ENCODE measurements at regions not wholly inside any gene's neighbourhood (a gene's known extent, or its start where the extent isn't known, plus 50 kb on each side); places are given as distances from the start of the nearest gene placed in this dataset.
A peak's percentile ranks its signal among the peaks of the same experiment; 100 is the strongest.

DNA sequence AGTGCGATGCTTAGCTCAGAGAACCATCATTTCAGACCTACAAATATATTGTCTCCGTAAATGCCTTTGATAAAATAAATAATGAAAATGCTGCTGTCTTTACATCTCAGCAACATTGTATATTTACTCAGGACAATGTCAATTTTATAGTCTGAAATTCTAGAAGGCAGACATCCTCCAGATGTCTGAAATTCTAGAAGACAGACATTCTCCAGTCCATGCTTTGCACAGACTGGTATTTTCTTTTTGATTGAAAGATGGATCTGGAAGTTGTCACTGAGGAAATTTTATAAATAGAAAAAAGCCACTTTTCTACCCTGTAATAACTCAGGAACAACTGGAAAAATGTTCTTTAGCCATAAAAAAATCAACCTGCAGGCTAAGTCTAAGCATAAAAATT is 2293.3 kb downstream of the PCDH9 start:
- no peaks in the 10 kb centered on the region for H3K9me3 ChIP-seq (ENCODE audit: control insufficient read depth, low read length)
- DNase-seq, result no peak
- H3K27ac ChIP-seq (ENCODE audit: low read length), result no peak overlapping the region
- intact Hi-C loops (cut with DNase I), result no loop called here
- H3K4me3 ChIP-seq (ENCODE audit: low read length), result no peak overlapping the region
- no peaks in the 10 kb centered on the region for H3K27me3 ChIP-seq (ENCODE audit: control insufficient read depth, insufficient read depth)
- no peak for ATAC-seq
- WGBS, result 62% methylated on average over 2 of the region's 2 CpGs
- no peaks in the 10 kb centered on the region for H3K4me1 ChIP-seq (ENCODE audit: control insufficient read depth, insufficient read depth, low read length)

DNA sequence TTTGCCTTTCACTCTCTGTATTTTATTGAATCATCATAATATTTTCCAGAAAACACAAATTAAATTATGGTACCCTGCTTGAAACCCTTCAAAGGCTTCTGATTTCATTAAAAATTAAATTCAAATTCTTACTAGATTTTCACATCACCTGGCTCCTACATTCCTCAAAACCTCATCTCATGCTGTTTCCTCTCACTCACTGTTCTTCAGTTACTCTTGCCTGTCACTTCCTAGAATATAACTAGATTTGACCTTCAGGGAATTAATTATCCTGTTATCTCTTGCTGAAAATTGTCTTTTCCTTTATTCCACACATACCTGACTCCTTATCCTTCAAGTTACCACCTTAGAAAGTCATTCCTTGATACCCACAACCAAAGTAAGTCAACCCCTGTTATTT is 2294.7 kb downstream of the PCDH9 start:
- no peak overlapping the region for H3K27ac ChIP-seq (ENCODE audit: low read length)

DNA sequence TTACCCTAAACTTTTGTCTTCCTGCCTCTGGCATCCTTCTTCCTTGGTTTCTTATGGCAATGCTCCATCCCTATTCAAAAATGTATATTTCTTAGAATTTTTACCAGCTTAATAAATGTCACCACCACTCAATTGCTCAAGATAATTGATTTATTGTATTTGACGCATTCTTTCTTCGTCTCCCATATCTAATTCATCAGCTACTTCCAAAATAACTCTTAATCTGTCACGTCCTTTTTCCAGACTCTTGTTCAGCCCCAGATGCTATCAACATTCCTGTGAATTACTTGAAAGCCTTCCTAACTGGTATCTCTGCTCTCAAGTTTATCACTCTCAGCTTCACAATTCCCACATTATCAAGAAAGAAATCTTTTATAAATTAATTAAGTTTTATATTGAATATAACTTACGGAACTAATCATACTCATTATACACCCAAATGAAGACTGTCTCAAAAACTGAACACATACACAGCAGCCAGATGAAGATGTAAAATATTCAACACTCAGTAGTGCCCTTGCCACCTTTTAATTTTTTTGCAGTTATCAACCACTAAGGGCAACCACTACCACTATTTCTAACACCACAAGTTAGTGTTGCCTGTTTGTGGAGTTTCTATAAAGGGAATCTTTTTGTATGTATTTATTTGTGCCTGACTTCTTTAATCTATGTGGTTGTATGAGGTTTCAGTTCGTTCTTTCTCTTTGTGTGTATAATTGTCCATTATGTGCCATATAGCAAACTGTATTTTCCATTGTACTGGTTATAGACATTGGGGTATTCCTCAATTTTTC is 2295.4 kb downstream of the PCDH9 start:
- ATAC-seq (no peak), DNase-seq (no peak)
- Histone ChIP-seq H3K27ac (ENCODE audit: low read length) (no peak overlapping the region), H3K27me3 (ENCODE audit: control insufficient read depth, insufficient read depth) (no peaks in the 10 kb centered on the region), H3K4me3 (ENCODE audit: low read length) (no peak overlapping the region), H3K4me1 (ENCODE audit: control insufficient read depth, insufficient read depth, low read length) (no peaks in the 10 kb centered on the region), H3K9me3 (ENCODE audit: control insufficient read depth, low read length) (no peaks in the 10 kb centered on the region)
- WGBS, result 73% methylated on average over 5 of the region's 5 CpGs
- intact Hi-C loops (cut with DNase I), result no loop called here

More for the DNA sequence above, 2294.7 kb downstream of the PCDH9 start:
- ATAC-seq (no peak), DNase-seq (no peak)
- H3K9me3 ChIP-seq (ENCODE audit: control insufficient read depth, low read length), result no peaks in the 10 kb centered on the region
- H3K27me3 ChIP-seq (ENCODE audit: control insufficient read depth, insufficient read depth), result no peaks in the 10 kb centered on the region
- H3K4me1 ChIP-seq (ENCODE audit: control insufficient read depth, insufficient read depth, low read length), result no peaks in the 10 kb centered on the region
- no peak overlapping the region for H3K4me3 ChIP-seq (ENCODE audit: low read length)
- intact Hi-C loops (cut with DNase I), result no loop called here

DNA sequence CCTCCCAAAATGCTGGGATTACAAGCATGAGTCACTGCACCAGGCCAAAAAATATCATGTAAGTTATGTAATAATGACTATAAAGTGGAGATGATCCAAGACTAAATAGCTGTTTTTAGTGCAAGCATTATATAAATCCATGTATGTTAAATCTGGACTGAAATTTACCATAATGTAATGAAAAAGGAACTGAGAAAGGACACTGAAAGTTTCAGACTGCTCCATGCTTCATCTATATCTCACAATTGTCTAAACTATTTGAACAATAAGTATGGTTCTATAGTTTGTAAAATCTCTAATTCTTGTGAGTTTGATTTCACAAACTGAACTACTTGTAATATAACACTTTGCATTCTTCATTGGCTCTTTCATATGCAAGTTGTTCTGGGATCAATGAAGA is 2299.5 kb downstream of the PCDH9 start:
- ATAC-seq, result no peak
- H3K27ac ChIP-seq (ENCODE audit: low read length), result no peak overlapping the region
- intact Hi-C loops (cut with DNase I), result no loop called here
- no peaks in the 10 kb centered on the region for H3K4me1 ChIP-seq (ENCODE audit: control insufficient read depth, insufficient read depth, low read length)
- no peak for DNase-seq
- no peak overlapping the region for H3K4me3 ChIP-seq (ENCODE audit: low read length)
- no peaks in the 10 kb centered on the region for H3K9me3 ChIP-seq (ENCODE audit: control insufficient read depth, low read length)
- H3K27me3 ChIP-seq (ENCODE audit: control insufficient read depth, insufficient read depth), result no peaks in the 10 kb centered on the region

DNA sequence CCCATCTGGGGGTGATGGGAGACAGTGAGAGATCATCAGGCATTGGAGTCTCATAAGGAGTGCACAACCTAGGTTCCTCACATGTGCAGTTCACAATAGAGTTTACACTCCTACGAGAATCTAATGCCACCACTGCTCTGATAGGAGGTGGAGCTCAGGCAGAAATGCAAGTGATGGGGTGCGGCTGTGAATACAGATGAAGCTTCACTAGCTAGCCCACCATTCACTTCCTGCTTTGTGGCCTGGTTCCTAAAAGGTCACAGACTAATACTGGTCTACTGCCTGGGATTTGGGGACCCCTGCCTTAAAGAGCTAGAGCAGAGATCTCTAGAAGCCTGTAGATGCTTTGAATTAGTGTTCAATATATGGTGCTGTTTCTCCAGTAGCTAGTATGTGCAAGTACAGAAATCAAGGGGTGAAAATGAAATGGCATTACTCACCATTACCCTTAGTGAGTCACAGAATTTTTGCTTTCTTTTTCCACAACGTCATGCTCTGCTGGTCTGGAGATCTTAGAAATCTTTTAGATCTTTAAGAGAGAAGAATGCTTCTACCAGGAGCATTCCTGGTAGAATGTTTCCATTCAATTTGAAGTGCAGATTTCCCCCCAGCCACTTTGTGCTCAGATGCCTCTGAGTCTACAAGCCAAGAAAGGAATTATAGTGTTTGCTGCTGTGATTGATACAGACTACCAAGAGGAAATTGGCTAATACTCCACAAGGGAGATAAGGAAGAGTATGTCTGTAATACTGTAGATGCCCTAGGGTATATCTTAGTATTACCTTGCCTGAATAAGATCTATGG is 2301.2 kb downstream of the PCDH9 start:
- DNase-seq (no peak), ATAC-seq (no peak)
- intact Hi-C loops (cut with DNase I), result no loop called here
- Histone ChIP-seq H3K4me1 (ENCODE audit: control insufficient read depth, insufficient read depth, low read length) (no peaks in the 10 kb centered on the region), H3K27me3 (ENCODE audit: control insufficient read depth, insufficient read depth) (no peaks in the 10 kb centered on the region), H3K4me3 (ENCODE audit: low read length) (no peak overlapping the region), H3K9me3 (ENCODE audit: control insufficient read depth, low read length) (no peaks in the 10 kb centered on the region), H3K27ac (ENCODE audit: low read length) (no peak overlapping the region)
- WGBS, result 73% methylated on average over 3 of the region's 3 CpGs

DNA sequence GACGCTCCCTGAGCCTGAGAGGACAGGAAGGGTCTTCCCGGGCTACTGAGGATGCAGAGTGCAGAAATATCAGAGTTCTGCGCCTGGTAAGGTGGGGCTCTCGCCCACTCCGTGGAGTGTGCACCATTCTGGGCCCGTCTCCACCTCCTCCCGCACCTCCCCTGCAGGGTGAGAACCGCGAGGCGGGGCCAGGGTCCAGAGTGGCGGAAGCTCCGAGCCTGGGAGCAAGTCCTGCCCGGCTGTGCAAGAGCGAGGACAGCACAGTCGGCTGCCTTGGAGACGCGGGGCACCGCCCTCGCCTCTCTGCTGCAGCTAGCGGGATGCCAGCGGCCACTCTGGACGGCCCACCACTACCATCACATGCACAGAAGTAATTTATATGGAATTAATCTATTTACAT is 2304.4 kb downstream of the PCDH9 start:
- H3K4me3 ChIP-seq (ENCODE audit: low read length), result no peak overlapping the region
- DNase-seq, result peak in 2 of 3 donors; percentile 13 to 47
- 96% methylated on average over 22 of the region's 22 CpGs for WGBS
- no peak overlapping the region for H3K27ac ChIP-seq (ENCODE audit: low read length)
- ATAC-seq, result peak in 1 of 2 donors; percentile 31
- no peaks in the 10 kb centered on the region for H3K27me3 ChIP-seq (ENCODE audit: control insufficient read depth, insufficient read depth)
- intact Hi-C loops (cut with DNase I), result no loop called here
- no peaks in the 10 kb centered on the region for H3K9me3 ChIP-seq (ENCODE audit: control insufficient read depth, low read length)
- H3K4me1 ChIP-seq (ENCODE audit: control insufficient read depth, insufficient read depth, low read length), result no peaks in the 10 kb centered on the region

DNA sequence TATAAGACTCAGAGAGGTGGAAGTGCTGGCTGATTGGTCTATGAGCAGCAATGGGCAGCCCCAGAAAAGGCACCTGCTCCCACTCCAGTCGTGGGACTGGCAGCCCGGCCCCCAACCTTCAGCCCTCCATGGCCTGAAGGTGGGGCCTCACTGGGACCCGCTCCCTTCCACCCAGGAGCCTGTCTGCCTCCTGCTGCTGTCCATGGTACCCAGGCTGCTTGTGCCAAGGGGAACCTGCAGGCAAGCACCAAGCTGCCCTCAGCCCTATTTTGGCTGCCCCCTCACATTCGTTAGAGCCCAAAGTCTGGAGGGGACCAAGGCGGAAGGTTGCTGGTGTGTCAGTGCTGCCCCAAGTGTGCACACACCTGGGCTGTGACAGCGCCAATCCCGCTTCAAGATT is 2304.9 kb downstream of the PCDH9 start:
- Histone ChIP-seq H3K27me3 (ENCODE audit: control insufficient read depth, insufficient read depth) (no peaks in the 10 kb centered on the region), H3K4me3 (ENCODE audit: low read length) (no peak overlapping the region), H3K9me3 (ENCODE audit: control insufficient read depth, low read length) (no peaks in the 10 kb centered on the region), H3K4me1 (ENCODE audit: control insufficient read depth, insufficient read depth, low read length) (no peaks in the 10 kb centered on the region), H3K27ac (ENCODE audit: low read length) (no peak overlapping the region)
- ATAC-seq, result no peak
- WGBS, result 82% methylated on average over 7 of the region's 7 CpGs
- DNase-seq, result peak in 1 of 3 donors; percentile 33
- intact Hi-C loops (cut with DNase I), result no loop called here

DNA sequence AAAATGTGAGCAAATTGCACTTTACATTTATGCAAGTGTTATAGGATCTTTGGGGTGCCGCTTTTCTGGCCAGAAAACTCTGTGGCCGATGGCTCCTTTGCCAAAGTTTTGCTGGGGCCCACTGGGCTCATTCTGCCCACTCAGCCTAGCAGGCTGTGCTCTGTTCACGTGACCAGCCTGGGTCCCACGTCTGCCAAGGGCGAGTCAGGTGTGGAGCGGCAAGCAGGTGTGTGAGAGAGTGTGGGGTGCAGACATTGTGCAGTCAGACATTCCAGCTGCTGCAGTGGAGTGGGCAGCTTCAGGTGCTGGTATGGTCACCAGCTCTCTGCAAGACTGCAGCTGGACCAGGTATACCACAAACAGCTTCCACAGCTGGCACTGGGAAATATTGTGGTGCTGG is 2305.7 kb downstream of the PCDH9 start:
- H3K27me3 ChIP-seq (ENCODE audit: control insufficient read depth, insufficient read depth), result no peaks in the 10 kb centered on the region
- ATAC-seq (no peak), DNase-seq (no peak)
- no peak overlapping the region for H3K27ac ChIP-seq (ENCODE audit: low read length)
- no peaks in the 10 kb centered on the region for H3K9me3 ChIP-seq (ENCODE audit: control insufficient read depth, low read length)
- no peak overlapping the region for H3K4me3 ChIP-seq (ENCODE audit: low read length)
- WGBS, result 88% methylated on average over 6 of the region's 6 CpGs
- intact Hi-C loops (cut with DNase I), result no loop called here
- H3K4me1 ChIP-seq (ENCODE audit: control insufficient read depth, insufficient read depth, low read length), result no peaks in the 10 kb centered on the region

DNA sequence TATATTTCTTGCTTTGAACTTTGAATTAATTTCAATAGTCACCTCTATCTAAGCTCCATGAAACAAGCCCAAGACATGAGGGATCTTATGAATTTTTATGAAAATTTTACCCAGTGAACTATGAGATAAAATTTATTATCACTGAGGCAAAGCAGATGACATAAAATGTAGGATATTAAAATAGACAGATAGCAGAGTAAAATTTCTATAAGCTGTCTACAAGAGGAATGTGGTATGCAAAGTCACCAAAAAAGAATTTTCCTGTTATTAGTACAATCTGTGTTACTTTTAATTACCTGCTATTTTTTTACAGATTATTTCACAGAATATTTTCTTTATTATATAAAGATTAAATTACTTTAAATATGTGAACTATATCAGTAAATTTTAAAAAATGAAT is 2312.6 kb downstream of the PCDH9 start:
- no peak for DNase-seq
- Histone ChIP-seq H3K9me3 (ENCODE audit: control insufficient read depth, low read length) (no peaks in the 10 kb centered on the region), H3K27ac (ENCODE audit: low read length) (no peak overlapping the region), H3K27me3 (ENCODE audit: control insufficient read depth, insufficient read depth) (no peaks in the 10 kb centered on the region), H3K4me1 (ENCODE audit: control insufficient read depth, insufficient read depth, low read length) (no peaks in the 10 kb centered on the region), H3K4me3 (ENCODE audit: low read length) (no peak overlapping the region)
- intact Hi-C loops (cut with DNase I), result no loop called here
- no peak for ATAC-seq

DNA sequence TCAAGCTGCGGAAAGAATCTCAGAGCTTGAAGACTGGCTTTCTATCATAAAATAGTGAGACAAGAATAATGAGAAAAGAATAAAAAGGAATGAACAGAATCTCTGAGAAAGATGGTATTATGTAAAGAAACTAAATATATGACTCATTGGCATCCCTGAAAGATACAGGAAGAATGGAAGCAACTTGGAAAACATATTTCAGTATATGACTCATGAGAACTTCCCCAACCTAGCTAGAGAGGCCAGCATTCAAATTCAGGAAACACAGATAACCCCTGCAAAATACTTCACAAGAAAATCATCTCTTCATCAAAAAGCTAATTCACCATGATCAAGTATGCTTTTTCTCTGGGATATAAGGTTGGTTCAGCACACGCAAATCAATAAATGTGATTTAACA is 2318.0 kb downstream of the PCDH9 start:
- intact Hi-C loops (cut with DNase I), result no loop called here
- H3K27me3 ChIP-seq (ENCODE audit: control insufficient read depth, insufficient read depth), result no peaks in the 10 kb centered on the region
- 84% methylated on average over 2 of the region's 2 CpGs for WGBS

DNA sequence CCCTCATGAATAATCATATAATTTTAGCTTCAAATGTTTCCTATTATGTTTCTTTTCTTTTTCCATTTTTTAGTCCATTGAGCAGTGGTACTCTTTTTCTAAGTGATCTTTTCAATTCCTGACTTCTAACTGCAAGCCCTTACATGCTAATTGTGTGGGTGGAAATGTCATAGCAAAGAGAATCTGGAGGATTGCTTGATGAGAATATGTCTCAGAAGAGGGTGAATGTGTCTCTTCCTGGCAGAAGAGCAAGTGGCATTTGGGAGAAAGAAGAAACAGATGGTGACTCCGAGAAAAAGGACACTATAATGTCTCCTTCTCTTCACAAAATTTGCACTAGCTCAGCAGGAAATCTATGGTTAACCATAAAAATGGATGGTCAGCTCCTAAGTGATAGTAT is 2320.0 kb downstream of the PCDH9 start:
- ATAC-seq (no peak), DNase-seq (no peak)
- 72% methylated on average over 1 of the region's 1 CpG for WGBS
- H3K4me1 ChIP-seq (ENCODE audit: control insufficient read depth, insufficient read depth, low read length), result no peaks in the 10 kb centered on the region
- H3K9me3 ChIP-seq (ENCODE audit: control insufficient read depth, low read length), result no peaks in the 10 kb centered on the region
- no peaks in the 10 kb centered on the region for H3K27me3 ChIP-seq (ENCODE audit: control insufficient read depth, insufficient read depth)
- intact Hi-C loops (cut with DNase I), result no loop called here
- H3K4me3 ChIP-seq (ENCODE audit: low read length), result no peak overlapping the region
- no peak overlapping the region for H3K27ac ChIP-seq (ENCODE audit: low read length)

More for the DNA sequence above, 2318.0 kb downstream of the PCDH9 start:
- Histone ChIP-seq H3K4me1 (ENCODE audit: control insufficient read depth, insufficient read depth, low read length) (no peaks in the 10 kb centered on the region), H3K4me3 (ENCODE audit: low read length) (no peak overlapping the region), H3K27ac (ENCODE audit: low read length) (no peak overlapping the region), H3K9me3 (ENCODE audit: control insufficient read depth, low read length) (no peaks in the 10 kb centered on the region)
- DNase-seq (no peak), ATAC-seq (no peak)
